ENCODE measurements at regions not wholly inside any gene's neighbourhood (a gene's known extent, or its start where the extent isn't known, plus 50 kb on each side); places are given as distances from the start of the nearest gene placed in this dataset.
"Not testable (repeated sequence)": the region's sequence is repeated elsewhere in the genome, so short reads cannot be mapped to it uniquely, and the experiment has no call there.

- no peak for DNase-seq (ENCODE audit: low spot score)
Observed at GRCh38 chr4:18440527-18441202, 419.1 kb upstream of the LCORL start.

- no peak for DNase-seq (ENCODE audit: low spot score)
Observed at GRCh38 chr4:18439311-18439710, 417.8 kb upstream of the LCORL start.

- no peak for DNase-seq (ENCODE audit: low spot score)
Observed at GRCh38 chr4:18435781-18436180, 414.2 kb upstream of the LCORL start.

GRCh38 chr4:18422685-18423084 is 401.1 kb upstream of the LCORL start:
- DNase-seq (ENCODE audit: low spot score) = no peak

GRCh38 chr4:18421519-18421918 is 400.0 kb upstream of the LCORL start:
- no peak for DNase-seq (ENCODE audit: low spot score)

- DNase-seq (ENCODE audit: low spot score) = no peak
Observed at GRCh38 chr4:18419780-18420179, 398.2 kb upstream of the LCORL start.

- DNase-seq (ENCODE audit: low spot score) = not testable (repeated sequence)
Observed at GRCh38 chr4:18418195-18418898, 396.8 kb upstream of the LCORL start.

- DNase-seq (ENCODE audit: low spot score) = not testable (repeated sequence)
Observed at GRCh38 chr4:18417651-18418050, 396.1 kb upstream of the LCORL start.

- DNase-seq (ENCODE audit: low spot score) = no peak
Observed at GRCh38 chr4:18406264-18406663, 384.7 kb upstream of the LCORL start.

- DNase-seq (ENCODE audit: low spot score) = no peak
Observed at GRCh38 chr4:18405054-18405453, 383.5 kb upstream of the LCORL start.

GRCh38 chr4:18404642-18405041 is 383.1 kb upstream of the LCORL start:
- no peak for DNase-seq (ENCODE audit: low spot score)

GRCh38 chr4:18403327-18403726 is 381.8 kb upstream of the LCORL start:
- DNase-seq (ENCODE audit: low spot score) = no peak

- no peak for DNase-seq (ENCODE audit: low spot score)
Observed at GRCh38 chr4:18401868-18402267, 380.3 kb upstream of the LCORL start.

- DNase-seq (ENCODE audit: low spot score) = no peak
Observed at GRCh38 chr4:18401425-18401824, 379.9 kb upstream of the LCORL start.

- DNase-seq (ENCODE audit: low spot score) = no peak
Observed at GRCh38 chr4:18398661-18399060, 377.1 kb upstream of the LCORL start.

GRCh38 chr4:18397681-18398390 is 376.3 kb upstream of the LCORL start:
- DNase-seq (ENCODE audit: low spot score) = no peak

GRCh38 chr4:18394656-18395055 is 373.1 kb upstream of the LCORL start:
- DNase-seq (ENCODE audit: low spot score) = no peak

- no peak for DNase-seq (ENCODE audit: low spot score)
Observed at GRCh38 chr4:18391354-18391728, 369.8 kb upstream of the LCORL start.

GRCh38 chr4:18390655-18391353 is 369.2 kb upstream of the LCORL start:
- DNase-seq (ENCODE audit: low spot score) = no peak

- DNase-seq (ENCODE audit: low spot score) = no peak
Observed at GRCh38 chr4:18389115-18389514, 367.6 kb upstream of the LCORL start.

GRCh38 chr4:18388039-18388438 is 366.5 kb upstream of the LCORL start:
- no peak for DNase-seq (ENCODE audit: low spot score)

GRCh38 chr4:18381186-18381585 is 359.6 kb upstream of the LCORL start:
- no peak for DNase-seq (ENCODE audit: low spot score)

- DNase-seq (ENCODE audit: low spot score) = no peak
Observed at GRCh38 chr4:18369561-18369960, 348.0 kb upstream of the LCORL start.

All from HuH-7.5 (cell line).